ENCODE measurements at regions not wholly inside any gene's neighbourhood (a gene's known extent, or its start where the extent isn't known, plus 50 kb on each side); places are given as distances from the start of the nearest gene placed in this dataset.

- TF ChIP-seq CTCF (IDR thresholded peaks at IDR 0.05; ENCODE audit: low read depth, low read length), result no peak
- H3K4me3 ChIP-seq (ENCODE audit: low read depth, low read length), result no peak overlapping the region
Observed at GRCh38 chr4:57774681-57775080, 664.5 kb upstream of the IGFBP7 start.

GRCh38 chr4:57774171-57774570, 664.0 kb upstream of the IGFBP7 start:
- H3K4me3 ChIP-seq (ENCODE audit: low read depth, low read length), result no peak overlapping the region
- TF ChIP-seq CTCF (IDR thresholded peaks at IDR 0.05; ENCODE audit: low read depth, low read length), result no peak

- TF ChIP-seq CTCF (IDR thresholded peaks at IDR 0.05; ENCODE audit: low read depth, low read length), result no peak
Observed at GRCh38 chr4:57766341-57766740, 656.2 kb upstream of the IGFBP7 start.

GRCh38 chr4:57764856-57765255, 654.7 kb upstream of the IGFBP7 start:
- no peak for TF ChIP-seq CTCF (IDR thresholded peaks at IDR 0.05; ENCODE audit: low read depth, low read length)
- no peak overlapping the region for H3K4me3 ChIP-seq (ENCODE audit: low read depth, low read length)

More at GRCh38 chr4:57766341-57766740, 656.2 kb upstream of the IGFBP7 start:
- H3K4me3 ChIP-seq (ENCODE audit: low read depth, low read length), result no peak overlapping the region

GRCh38 chr4:57763070-57763469, 652.9 kb upstream of the IGFBP7 start:
- TF ChIP-seq CTCF (IDR thresholded peaks at IDR 0.05; ENCODE audit: low read depth, low read length), result no peak
- H3K4me3 ChIP-seq (ENCODE audit: low read depth, low read length), result no peak overlapping the region

GRCh38 chr4:57740625-57741190, 630.5 kb upstream of the IGFBP7 start:
- no peak for TF ChIP-seq CTCF (IDR thresholded peaks at IDR 0.05; ENCODE audit: low read depth, low read length)
- H3K4me3 ChIP-seq (ENCODE audit: low read depth, low read length), result no peak overlapping the region

GRCh38 chr4:57736781-57737180, 626.6 kb upstream of the IGFBP7 start:
- no peak overlapping the region for H3K4me3 ChIP-seq (ENCODE audit: low read depth, low read length)
- TF ChIP-seq CTCF (IDR thresholded peaks at IDR 0.05; ENCODE audit: low read depth, low read length), result no peak

Data from WI38 (cell line).